GM19025 (cell line): ENCODE measurements at regions not wholly inside any gene's neighbourhood (a gene's known extent, or its start where the extent isn't known, plus 50 kb on each side); places are given as distances from the start of the nearest gene placed in this dataset.

Experiments
- ATAC-seq: cut with Tn5 transposase; IDR thresholded peaks from one replicate; pipeline ENCODE4 v1.9.1; 2021; ENCODE audit warnings: mild to moderate bottlenecking, low read depth, moderate library complexity; ENCODE audit not compliant: unreplicated experiment

- ATAC-seq = no peak
Measured at GRCh38 chr18:78080761-78081160, 831.1 kb downstream of the GALR1 start.

GRCh38 chr18:78082816-78083215 is 833.2 kb downstream of the GALR1 start:
- ATAC-seq = no peak

GRCh38 chr18:78085241-78086185 is 835.9 kb downstream of the GALR1 start:
- ATAC-seq = no peak

- ATAC-seq = no peak
Measured at GRCh38 chr18:78086931-78087330, 837.3 kb downstream of the GALR1 start.

- no peak for ATAC-seq
Measured at GRCh38 chr18:78087338-78087737, 837.7 kb downstream of the GALR1 start.

- no peak for ATAC-seq
Measured at GRCh38 chr18:78090584-78090983, 840.9 kb downstream of the GALR1 start.

- ATAC-seq = no peak
Measured at GRCh38 chr18:78092901-78093300, 843.3 kb downstream of the GALR1 start.

- no peak for ATAC-seq
Measured at GRCh38 chr18:78099979-78100588, 850.4 kb downstream of the GALR1 start.

GRCh38 chr18:78101091-78101490 is 851.4 kb downstream of the GALR1 start:
- ATAC-seq = no peak

- no peak for ATAC-seq
Measured at GRCh38 chr18:78102135-78102534, 852.5 kb downstream of the GALR1 start.

- no peak for ATAC-seq
Measured at GRCh38 chr18:78105611-78106010, 856.0 kb downstream of the GALR1 start.

- no peak for ATAC-seq
Measured at GRCh38 chr18:78106946-78107345, 857.3 kb downstream of the GALR1 start.

- no peak for ATAC-seq
Measured at GRCh38 chr18:78107363-78107762, 857.7 kb downstream of the GALR1 start.

GRCh38 chr18:78108554-78108953 is 858.9 kb downstream of the GALR1 start:
- ATAC-seq = no peak

- no peak for ATAC-seq
Measured at GRCh38 chr18:78113136-78113939, 863.7 kb downstream of the GALR1 start.

GRCh38 chr18:78113940-78114251 is 864.2 kb downstream of the GALR1 start:
- no peak for ATAC-seq

- no peak for ATAC-seq
Measured at GRCh38 chr18:78115896-78116561, 863.6 kb upstream of the SALL3 start.

GRCh38 chr18:78123144-78123909 is 856.3 kb upstream of the SALL3 start:
- ATAC-seq = no peak

GRCh38 chr18:78123926-78124797 is 855.5 kb upstream of the SALL3 start:
- ATAC-seq = no peak
